Stimulated activated CD8-positive, alpha-beta memory T cell treated with anti-CD3 and anti-CD28 coated beads, Interleukin-7, amount 100 ng/mL, for 48 hours (primary cell): ENCODE measurements at regions not wholly inside any gene's neighbourhood (a gene's known extent, or its start where the extent isn't known, plus 50 kb on each side); places are given as distances from the start of the nearest gene placed in this dataset.

Experiments
- DNase-seq, 2 donors: peaks; one replicate each; pipeline ENCODE4 v3.0.0-alpha.2; 2020; ENCODE audit warnings: low read depth in 1 of 2; ENCODE audit errors: extremely low read depth in 1 of 2

DNA sequence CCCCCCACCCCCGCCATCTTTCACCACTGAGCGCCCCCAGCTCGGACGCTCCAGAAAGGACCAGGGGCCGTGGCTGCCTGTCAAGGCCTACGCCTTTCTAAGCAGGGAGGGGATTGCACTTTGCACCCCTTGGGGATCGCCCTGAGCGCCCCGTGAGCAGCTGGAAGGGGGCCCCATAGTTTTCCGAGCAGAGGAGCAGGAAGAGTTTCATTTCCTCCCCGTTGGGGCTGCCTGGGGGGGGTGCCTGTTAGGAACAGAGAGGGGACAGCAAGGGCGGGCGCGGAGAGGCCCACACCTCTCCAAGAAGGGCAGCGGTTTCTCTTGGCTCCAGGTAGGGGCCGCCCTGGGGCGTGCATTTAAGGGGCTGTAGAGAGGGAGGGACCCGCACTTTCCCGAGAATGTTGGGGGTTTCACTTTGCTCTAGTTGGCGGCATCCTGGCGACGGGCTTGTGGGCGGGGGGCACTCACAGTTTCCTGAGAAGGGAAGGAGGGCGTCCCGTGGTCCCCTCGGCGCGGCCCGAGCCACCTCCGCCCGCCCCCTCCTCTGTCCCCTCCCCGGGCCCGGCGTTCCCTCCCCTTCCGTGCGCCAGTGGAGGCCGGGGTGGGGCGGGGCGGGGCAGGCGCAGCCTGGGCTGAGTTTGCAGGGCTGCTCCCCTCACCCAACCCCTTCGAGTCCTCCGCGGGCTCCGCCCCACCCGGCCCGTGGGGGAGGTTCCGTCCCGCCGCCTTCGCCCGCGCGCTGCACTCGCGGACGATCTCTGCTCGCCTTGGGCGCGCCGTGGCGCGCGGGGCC, 82.3 kb upstream of the CD99 start:
- peak; percentile 82 to 83 for DNase-seq

DNA sequence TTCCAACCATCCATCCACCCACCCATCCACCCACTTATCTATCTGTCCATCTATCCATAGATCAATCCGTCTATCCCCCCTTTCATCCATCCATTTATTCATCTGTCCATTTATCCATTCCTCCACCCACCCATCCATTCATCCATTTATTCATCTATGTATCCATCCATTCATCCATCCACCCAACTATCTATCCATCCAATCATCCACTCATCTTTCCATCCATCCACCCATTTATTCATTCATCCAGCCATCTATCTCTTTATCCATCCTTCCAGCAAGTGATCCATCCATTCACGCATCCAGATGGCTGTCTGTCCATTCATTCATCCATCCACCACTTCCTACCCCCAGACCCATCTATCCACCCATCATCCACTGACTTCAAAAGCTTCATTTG, 84.0 kb upstream of the CD99 start:
- DNase-seq, result no peak

DNA sequence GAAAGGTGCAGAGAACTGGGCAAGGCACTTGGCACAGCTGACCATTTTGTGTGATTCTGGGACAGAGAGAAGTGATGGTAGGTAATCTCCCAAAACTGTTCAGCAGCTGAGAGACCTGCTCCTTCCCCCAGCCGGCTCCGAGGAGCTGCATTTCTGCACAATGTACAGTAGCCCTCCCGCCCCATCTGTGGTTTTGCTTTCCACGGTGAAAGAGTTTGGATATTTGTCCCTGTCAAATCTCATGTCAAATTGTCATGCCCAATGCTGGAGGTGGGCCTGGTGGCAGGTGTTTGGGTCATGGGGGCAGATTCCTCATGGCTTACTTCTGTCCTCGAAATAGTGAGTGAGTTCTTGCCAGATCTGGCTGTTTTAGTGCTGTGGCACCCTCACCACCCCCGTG, 90.5 kb upstream of the CD99 start:
- no peak for DNase-seq

DNA sequence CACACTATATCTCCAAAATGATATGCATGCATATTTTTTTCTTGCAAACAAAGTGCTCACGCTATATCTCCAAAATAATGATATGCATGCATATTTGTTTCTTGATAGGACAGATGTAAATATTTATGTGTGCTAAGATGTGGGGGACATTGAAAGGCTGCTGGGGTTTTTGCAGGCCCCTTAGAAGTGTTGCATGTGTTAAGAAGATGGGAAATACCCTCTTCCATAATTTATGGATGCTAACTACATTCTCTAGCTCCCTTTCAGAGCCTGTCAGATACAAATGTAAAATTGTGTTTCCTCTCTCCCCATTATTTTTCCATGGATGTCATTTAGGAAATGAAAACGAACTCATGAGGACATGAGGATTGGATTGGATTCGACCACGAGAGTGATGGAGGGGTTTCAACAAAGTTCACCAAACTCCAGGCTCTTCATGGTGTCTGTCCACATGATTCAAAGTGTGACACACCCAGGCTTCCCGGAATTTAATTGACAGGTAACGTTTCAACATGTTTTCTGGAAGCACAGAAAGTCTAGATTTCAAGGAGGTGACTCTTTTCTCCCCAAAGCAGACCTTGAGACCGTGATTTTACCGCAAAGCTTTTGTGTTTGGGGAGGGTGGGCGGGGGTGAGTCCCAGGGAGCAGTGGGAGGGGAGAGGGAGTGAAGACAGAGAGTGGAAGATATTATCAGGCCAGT, 94.4 kb upstream of the CD99 start:
- DNase-seq, result no peak

DNA sequence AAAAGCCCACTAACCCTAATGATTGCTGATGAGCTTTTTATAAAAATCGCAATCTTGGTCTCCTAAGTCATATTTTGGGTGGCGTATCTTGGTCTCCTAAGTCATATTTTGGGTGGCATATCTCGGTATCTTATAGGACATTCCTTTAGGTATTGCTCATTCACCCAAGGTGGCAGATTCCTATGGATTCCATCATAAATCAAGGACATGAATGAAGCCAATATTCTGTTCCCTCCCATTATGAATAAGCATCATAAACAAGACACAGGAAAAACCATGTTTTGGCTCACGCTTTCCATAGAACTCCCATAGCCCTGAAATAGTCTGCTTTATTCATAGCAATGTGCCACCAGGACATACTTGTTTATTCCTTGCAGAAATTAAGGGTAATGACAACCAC, 95.0 kb upstream of the CD99 start:
- no peak for DNase-seq

DNA sequence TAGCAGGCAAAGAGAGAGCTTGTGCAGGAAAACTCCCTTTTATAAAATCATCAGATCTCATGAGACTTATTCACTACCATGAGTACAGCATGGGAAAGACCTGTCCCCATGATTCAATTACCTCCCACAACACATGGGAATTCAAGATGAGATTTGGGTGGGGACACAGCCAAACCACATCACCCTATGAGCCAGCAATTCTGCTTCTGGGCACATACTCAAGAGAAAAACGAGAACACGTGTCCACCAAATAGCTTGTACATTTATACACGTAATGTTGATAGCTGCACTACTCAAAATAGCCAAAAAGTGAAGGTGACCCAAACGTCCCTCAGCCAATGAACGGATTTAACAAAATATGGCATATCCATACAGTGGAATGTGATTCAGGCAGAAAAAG, 94.5 kb upstream of the DHRSX start:
- no peak for DNase-seq

DNA sequence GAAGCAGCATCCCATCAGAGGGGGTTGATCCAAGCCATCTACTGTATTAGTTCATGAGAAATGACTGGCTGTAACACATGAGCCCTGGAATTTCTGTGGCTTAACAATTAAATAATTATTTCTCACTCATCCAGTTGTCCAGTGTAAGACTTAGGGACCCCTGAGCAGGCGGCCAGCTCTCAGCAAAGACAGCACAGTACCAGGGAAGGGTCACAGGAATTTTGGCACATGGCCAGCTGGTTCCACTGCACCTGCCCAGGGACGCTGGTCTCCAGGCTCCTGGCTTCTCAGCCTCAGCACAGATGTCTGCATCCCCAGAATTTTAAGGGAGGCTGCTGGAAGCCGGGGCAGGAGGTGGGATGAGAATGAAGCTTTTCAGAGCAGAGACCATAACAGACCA, 93.7 kb upstream of the DHRSX start:
- no peak for DNase-seq

DNA sequence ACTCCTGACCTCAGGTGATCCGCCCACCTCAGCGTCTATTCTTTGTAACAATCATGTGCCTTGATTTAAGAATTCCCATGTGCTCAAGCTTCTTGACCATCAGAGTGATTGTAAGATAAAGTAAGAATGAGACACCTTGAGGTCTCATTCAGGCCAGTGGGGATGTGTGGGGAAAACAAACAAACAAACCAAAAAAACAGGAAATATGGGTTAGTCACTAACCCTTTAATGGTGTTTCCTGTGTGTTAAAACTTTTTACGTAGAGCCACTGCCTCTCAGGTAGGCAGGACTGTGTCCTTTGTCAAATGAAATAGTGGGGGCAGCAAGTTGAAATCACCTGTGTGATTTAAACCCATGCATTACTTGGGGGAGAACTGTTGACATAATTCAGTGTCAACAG, 91.5 kb upstream of the DHRSX start:
- DNase-seq, result no peak

DNA sequence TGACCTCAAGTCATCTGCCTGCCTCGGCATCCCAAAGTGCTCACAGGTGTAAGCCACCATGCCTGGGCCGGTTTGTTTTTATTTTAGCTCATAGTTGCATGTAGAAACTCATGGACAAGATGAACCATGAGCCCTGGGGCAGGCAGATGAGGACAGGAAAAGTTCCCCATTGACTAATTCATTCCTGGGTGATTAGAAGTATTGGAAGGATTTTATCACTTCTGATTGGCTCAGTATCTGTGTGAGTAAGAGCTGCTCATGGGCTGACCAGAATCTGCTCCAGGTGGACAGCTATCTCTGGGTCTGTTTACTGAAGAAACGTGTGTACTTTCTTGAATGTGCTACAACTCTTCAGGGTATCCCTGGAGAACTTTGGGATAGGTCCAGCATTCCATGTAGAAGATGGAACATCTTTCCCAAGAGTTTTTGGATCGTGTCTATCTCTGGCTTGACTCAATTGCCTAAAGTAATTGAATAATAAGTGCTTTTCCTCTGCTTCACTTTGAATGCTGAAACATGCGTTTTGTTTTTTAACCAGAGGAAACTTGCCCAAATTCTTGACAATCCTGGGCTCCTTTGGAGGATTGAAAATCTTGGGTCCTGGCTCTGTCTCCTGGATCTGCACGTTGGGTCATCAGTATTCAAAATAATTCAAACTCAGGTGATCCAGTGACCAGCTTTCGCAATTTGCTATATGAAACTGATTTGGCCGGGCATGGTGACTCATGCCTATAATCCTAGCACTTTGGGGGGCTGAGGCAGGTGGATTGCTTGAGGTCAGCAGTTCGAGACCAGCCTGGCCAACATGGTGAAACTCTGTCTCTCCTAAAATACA, 88.6 kb upstream of the DHRSX start:
- no peak for DNase-seq

DNA sequence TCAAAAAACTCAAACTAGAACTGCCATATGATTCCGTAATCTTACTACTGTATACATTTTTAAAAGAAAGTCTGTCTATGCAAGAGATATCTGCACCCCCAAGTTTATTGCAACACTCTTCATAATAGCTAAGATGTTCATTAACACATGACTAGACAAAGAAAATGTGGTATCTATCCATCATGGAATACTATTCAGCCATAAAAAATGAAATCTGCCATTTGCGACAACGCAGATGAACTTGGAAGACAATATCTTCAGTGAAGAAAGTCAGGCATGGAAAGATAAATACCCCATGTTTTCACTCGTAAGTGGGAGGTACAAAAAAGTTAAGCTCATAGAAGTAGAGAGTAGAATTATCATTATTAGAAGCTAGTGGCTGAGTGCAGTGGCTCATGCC, 87.3 kb upstream of the DHRSX start:
- DNase-seq, result no peak

DNA sequence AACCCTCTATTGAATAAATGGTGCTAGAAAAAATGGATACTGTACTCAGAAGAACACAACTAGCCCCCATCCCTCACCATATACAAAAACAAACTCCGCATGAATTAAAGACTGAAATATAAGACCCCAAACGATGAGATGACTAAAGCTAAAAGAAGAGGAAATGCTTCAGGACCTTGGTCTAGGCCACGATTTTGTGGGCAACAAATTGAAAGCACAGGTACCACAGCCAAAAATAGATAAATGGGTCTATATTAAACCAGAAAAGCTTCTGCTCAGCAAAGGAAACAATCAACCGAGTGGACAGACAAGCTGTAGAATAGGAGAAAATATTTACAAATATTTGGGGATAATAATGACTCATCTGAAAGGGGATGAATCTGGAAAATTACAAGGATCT, 86.4 kb upstream of the DHRSX start:
- no peak for DNase-seq

DNA sequence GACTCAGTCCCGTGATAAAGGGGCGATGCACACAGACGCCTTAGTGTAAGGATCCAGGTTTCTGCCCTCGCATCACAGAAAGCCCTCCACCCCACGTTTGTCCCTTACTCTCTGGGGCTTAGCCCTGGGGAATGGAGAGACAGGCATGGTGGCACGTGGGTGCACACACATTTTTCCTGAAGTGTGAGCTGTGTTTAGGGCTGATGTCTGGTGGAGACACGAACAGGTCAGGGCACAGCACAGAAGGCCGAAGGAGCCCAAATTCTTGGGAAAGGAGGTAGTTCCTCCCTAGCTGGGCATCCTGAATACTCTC, 84.3 kb upstream of the DHRSX start:
- no peak for DNase-seq

DNA sequence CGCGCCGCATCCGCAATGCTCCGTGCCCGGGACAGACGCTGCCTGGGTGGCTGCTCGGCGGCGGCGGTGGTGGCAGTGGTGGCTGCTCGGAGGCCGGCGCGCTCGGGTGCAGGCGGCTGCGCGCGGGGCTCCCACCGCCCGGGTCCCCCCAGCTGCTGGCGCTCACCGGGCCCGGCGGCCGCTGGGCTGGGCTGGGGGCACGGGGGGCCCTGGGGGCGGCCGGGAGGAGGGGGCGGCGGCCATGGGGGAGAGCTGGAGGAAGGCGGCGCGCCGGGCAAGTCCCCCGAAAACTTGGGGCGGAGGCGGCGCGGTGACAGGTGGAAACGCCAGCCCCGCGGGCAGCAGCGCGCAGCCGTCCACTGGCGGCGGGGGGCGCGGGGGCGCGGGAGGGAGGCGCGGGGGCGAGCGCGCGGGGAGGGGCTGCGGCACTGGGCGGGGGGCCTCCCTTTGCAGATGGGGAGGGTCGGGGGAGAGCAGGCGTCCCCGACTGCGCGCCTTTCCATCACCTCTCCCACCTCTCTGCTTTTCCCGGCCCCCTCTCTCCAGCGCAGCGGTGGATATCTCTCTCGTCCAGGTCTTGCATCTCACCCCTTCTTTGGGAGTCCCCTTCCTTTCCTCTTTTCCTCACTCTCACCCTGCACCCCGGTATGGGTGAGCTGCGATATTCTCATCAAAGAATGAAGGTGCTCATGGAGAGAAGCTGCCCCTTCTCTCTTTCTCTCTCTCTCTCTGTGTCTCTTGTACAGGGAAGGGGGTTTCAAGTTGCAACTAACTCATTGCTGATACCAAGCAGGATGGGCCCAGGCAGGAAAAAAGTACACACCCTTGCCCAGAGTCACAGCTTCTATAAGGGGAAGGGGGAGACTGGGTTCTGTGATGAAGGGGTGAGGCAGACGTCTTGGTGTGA, 83.7 kb upstream of the DHRSX start:
- DNase-seq, result no peak

DNA sequence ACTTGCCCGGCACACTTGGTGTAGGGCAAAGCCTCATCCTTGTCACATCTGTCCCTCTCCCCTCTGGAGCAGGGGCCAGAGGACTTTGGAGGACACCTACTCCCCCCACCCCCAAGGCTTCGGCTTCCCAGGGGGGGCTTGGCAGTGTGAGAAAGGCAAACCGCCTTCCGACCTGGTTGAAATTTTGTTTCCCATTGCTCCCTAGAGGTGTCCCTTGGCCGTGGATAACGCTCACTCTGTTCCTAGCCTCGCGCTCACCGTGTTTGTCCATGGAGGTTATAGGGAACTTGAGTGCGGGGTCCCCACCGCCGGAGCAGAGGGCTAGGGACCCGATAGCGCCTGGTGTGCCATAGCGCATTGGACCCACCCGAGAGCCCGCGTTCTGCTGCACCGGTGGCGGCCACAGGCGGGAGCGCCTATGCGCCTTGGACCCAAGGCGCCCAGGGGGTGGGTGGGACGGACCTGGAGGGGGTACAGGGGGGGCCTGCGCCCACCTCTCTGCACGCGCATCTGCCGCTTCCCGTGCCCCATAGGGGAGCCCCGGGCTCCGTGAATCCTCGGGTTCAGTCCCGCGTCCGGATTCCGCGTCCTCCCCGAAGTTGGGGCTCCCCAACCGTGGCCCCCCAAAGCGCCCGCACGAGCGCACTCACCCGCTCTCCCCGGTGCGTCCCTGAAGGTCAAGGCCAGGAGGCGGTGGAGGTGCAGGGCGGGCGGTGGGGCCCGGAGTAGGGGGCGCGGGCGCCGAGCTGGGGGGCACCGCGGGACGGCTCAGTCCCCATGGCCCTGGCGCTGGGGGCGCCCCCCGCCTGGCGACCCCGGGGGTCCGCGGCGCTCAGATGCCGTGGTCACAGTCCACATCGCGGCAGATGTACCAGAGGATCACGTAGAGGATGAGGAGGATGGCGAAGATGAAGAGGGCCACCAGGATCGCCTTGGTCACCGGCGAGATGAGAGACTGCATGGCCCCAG, 82.7 kb upstream of the DHRSX start:
- DNase-seq, result no peak

DNA sequence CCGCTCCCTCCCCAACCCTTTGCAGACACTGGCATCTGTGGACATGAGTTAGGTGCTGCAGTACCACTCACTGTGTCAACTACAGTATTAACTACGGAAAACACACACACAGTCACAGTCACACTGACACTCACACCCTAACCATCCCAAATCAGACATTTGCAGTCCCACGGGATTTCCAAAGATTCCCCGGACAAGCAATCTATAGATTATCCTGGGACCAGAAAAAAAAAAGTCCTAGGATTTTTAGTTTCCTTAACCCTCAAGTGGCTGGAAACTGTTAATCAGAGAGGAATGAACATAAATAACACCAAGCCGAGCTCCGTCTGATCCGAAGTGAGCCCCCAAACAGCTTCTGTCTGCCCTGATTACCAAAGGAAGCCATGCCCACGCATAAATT, 81.9 kb upstream of the DHRSX start:
- no peak for DNase-seq

DNA sequence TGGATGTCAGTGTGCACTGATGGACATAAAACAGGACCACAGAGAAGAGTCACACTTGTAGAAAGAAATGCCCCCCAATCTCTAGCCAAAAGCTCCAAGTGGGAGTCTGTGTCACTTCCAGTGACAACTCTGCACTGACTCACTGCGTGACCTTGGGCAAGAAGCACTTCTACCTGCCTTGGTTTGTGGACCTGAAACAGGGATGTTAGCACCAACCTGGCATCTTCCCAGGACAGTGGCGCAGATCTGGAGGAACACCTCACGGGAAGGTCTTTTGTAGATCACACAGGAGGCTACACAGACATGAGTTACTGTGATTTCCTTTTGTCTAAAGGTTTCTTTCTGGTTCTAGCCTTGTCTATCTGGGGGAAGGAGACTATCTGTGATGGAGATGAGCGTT, 80.5 kb upstream of the DHRSX start:
- no peak for DNase-seq

DNA sequence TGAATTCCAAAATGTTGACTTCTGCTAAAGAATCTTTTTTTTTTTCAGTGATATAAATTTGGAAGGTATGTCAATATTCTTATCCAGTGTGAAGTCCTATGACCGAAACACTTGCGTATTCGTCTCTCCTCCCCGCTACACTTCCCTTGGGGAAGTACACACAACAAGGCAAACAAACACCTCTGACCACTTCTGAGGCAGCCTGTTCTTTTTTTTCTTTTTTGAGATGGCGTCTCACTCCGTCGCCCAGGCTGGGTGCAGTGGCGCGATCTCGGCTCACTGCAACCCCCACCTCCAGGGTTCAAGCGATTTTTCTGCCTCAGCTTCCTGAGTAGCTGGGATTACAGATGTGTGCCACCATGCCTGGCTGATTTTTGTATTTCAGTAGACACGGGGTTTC, 78.1 kb upstream of the DHRSX start:
- DNase-seq, result no peak

DNA sequence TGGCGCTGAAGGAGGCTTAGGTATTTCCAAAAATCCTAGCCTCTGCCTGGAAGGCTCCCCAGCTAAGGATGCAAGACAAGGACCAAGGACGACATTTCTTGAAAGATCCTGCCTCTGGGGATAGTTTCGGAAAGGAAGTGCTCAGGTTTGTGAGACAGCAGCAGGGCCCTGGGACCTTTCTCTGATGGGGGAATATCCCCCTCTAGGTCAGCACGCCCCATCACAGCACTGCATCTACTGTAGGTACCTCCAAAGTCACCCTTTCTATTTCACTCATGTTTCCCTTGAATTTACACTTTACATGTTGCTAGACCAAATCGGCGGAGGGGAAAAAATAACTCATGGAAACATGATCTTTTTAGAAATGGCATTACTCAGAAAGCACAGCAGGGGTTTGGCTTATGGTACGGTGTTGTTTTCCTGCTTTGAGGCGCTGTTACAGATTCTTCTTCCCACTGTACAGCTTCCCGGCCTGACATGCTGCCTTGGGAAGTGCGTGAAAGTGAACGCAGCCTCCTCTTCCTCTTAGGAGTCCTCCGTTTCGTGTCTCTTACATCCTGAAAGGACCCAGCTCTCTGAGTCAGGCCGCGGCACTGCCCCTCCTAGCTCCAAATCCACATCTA, 77.2 kb upstream of the DHRSX start:
- DNase-seq, result no peak

DNA sequence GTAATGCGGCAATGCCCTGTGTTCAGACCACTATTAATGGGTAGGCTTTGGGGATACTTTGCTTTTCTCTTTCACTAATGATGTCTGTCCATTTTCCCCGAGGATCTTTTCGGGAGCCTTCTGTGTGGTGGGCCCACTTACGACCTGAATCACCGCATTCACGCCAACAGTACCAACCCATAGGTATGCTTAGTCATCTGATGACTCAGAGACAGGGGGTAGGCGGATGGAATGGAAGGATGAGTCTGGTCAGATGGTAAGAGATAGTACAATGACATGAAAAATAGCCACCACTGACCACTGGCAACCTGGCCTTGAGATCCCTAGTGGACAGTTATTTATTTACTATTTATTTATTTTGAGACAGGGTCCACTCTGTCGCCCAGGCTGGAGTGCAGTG, 76.0 kb upstream of the DHRSX start:
- DNase-seq, result peak in 1 of 2 donors; percentile 8
